GM23338 (cell line): ENCODE measurements at regions not wholly inside any gene's neighbourhood (a gene's known extent, or its start where the extent isn't known, plus 50 kb on each side); places are given as distances from the start of the nearest gene placed in this dataset.

ENCODE experiments used
- ATAC-seq: fragments of 200-7000 bp; cut with Tn5 transposase; 3 replicates; pipeline ENCODE4 v1.9.1; 2020
- DNase-seq: peaks from one replicate; pipeline ENCODE4 v3.0.0-alpha.2; 2015; ENCODE audit warnings: low spot score
- H2AFZ ChIP-seq: fragments of 200-600 bp; sonication (generic); 2 replicates; pipeline ENCODE4 v1.8.0; 2016; ENCODE audit warnings: antibody characterized with exemption, mild to moderate bottlenecking, moderate library complexity
- H3F3A ChIP-seq: fragments of 200-600 bp; sonication (generic); replicated peaks from 2 replicates; pipeline ENCODE4 v1.8.0; 2017; ENCODE audit warnings: antibody characterized with exemption, mixed run types, low read depth
- H3K27ac ChIP-seq: fragments of 200-600 bp; sonication (generic); 2 replicates; pipeline ENCODE4 v1.6.1; 2016; ENCODE audit warnings: low read depth
- H3K27me3 ChIP-seq: fragments of 200-600 bp; sonication (generic); 2 replicates; pipeline ENCODE4 v1.8.0; 2016; ENCODE audit warnings: mild to moderate bottlenecking, mixed run types, moderate library complexity; ENCODE audit not compliant: insufficient read depth
- H3K36me3 ChIP-seq: fragments of 200-600 bp; sonication (generic); 2 replicates; pipeline ENCODE4 v1.8.0; 2016; ENCODE audit warnings: mild to moderate bottlenecking; ENCODE audit not compliant: insufficient read depth
- H3K4me1 ChIP-seq: fragments of 200-600 bp; sonication (generic); 2 replicates; pipeline ENCODE4 v1.8.0; 2016; ENCODE audit warnings: mild to moderate bottlenecking, moderate library complexity; ENCODE audit not compliant: insufficient read depth
- H3K4me2 ChIP-seq: fragments of 200-600 bp; sonication (generic); 2 replicates; pipeline ENCODE4 v1.7.1; 2017; ENCODE audit warnings: mixed run types
- H3K4me3 ChIP-seq: fragments of 200-600 bp; sonication (generic); 2 replicates; pipeline ENCODE4 v1.6.1; 2016; ENCODE audit warnings: mixed run types
- H3K79me2 ChIP-seq: fragments of 200-600 bp; sonication (generic); replicated peaks from 2 replicates; pipeline ENCODE4 v1.8.0; 2017; ENCODE audit warnings: mild to moderate bottlenecking; ENCODE audit not compliant: insufficient read depth
- H3K9me2 ChIP-seq: fragments of 200-600 bp; sonication (generic); 2 replicates; pipeline ENCODE4 v1.8.0; 2017; ENCODE audit not compliant: insufficient read depth
- H4K20me1 ChIP-seq: fragments of 200-600 bp; sonication (generic); replicated peaks from 2 replicates; pipeline ENCODE4 v1.8.0; 2017; ENCODE audit warnings: mild to moderate bottlenecking; ENCODE audit not compliant: insufficient read depth
- H3K27ac Mint-ChIP-seq: 2 replicates; pipeline ENCODE4 v1.8.0; 2020; ENCODE audit warnings: inconsistent platforms, mild to moderate bottlenecking, moderate library complexity, mixed read lengths
- H3K27me3 Mint-ChIP-seq: 3 replicates; pipeline ENCODE4 v1.8.0; 2022; ENCODE audit warnings: low read depth, mild to moderate bottlenecking, moderate library complexity, mixed read lengths, inconsistent platforms; ENCODE audit not compliant: insufficient read depth, poor library complexity
- H3K36me3 Mint-ChIP-seq: 3 replicates; pipeline ENCODE4 v1.8.0; 2021; ENCODE audit warnings: low read depth, mild to moderate bottlenecking, inconsistent platforms, moderate library complexity, mixed read lengths
- H3K4me1 Mint-ChIP-seq: 3 replicates; pipeline ENCODE4 v1.8.0; 2020; ENCODE audit warnings: mild to moderate bottlenecking, inconsistent platforms, mixed read lengths
- H3K4me3 Mint-ChIP-seq: 3 replicates; pipeline ENCODE4 v1.8.0; 2021; ENCODE audit warnings: moderate library complexity, mild to moderate bottlenecking, inconsistent platforms, mixed read lengths
- H3K9me3 Mint-ChIP-seq: 3 replicates; pipeline ENCODE4 v1.8.0; 2020; ENCODE audit warnings: moderate library complexity, mild to moderate bottlenecking, inconsistent platforms, mixed read lengths
- CREB1 ChIP-seq: fragments of 250-450 bp; sonication (Bioruptor Pico); IDR thresholded peaks from 2 replicates; pipeline ENCODE4 v1.5.0; 2020; ENCODE audit warnings: low read depth, mild to moderate bottlenecking, moderate library complexity
- EZH2 ChIP-seq: fragments of 200-600 bp; sonication (generic); IDR thresholded peaks from one replicate; pipeline ENCODE4 v1.8.0; 2017; ENCODE audit warnings: antibody characterized with exemption, mild to moderate bottlenecking, low read depth; ENCODE audit not compliant: unreplicated experiment
- JUNB ChIP-seq: IDR thresholded peaks from one replicate; pipeline ENCODE4 v1.6.1; 2016; ENCODE audit warnings: antibody characterized with exemption; ENCODE audit not compliant: unreplicated experiment
- NANOG ChIP-seq: IDR thresholded peaks from 2 replicates; pipeline ENCODE4 v1.6.1; 2016; ENCODE audit warnings: antibody characterized with exemption, borderline replicate concordance
- POLR2AphosphoS5 ChIP-seq: IDR thresholded peaks from 2 replicates; pipeline ENCODE4 v1.6.1; 2016; ENCODE audit warnings: antibody characterized with exemption, low read depth
- STAT1 ChIP-seq: IDR thresholded peaks from one replicate; pipeline ENCODE4 v1.6.1; 2016; ENCODE audit warnings: antibody characterized with exemption; ENCODE audit not compliant: unreplicated experiment
- ZNF114 ChIP-seq: fragments of 250-450 bp; sonication (Bioruptor Pico); IDR thresholded peaks from 2 replicates; pipeline ENCODE4 v1.5.0; 2020; ENCODE audit warnings: mild to moderate bottlenecking, moderate library complexity
- ZNF331 ChIP-seq: fragments of 250-450 bp; sonication (Bioruptor Pico); IDR thresholded peaks from 2 replicates; pipeline ENCODE4 v1.5.0; 2020; ENCODE audit warnings: low read depth, mild to moderate bottlenecking, moderate library complexity
- TF ChIP-seq, protein P1 (sequence below): IDR thresholded peaks from 2 replicates; pipeline ENCODE4 v1.6.1; 2016; ENCODE audit warnings: antibody characterized with exemption
- TF ChIP-seq, protein P2 (sequence below): fragments of 250-450 bp; sonication (Bioruptor Pico); IDR thresholded peaks from 2 replicates; pipeline ENCODE4 v1.5.0; 2020; ENCODE audit warnings: mild to moderate bottlenecking, moderate library complexity
- TF ChIP-seq, protein P3 (sequence below): IDR thresholded peaks from one replicate; pipeline ENCODE4 v1.6.1; 2018; ENCODE audit warnings: antibody characterized with exemption; ENCODE audit not compliant: unreplicated experiment
- TF ChIP-seq, protein P4 (sequence below), 2 experiments: fragments of 200-600 bp in 1 of 2; sonication (generic) in 1 of 2; conservative IDR thresholded peaks; 2 replicates each; pipeline versions ENCODE4 v1.5.1 to v1.6.1; 2016 to 2017; ENCODE audit warnings: antibody characterized with exemption in 2 of 2, low read depth in 2 of 2, mild to moderate bottlenecking in 2 of 2, moderate library complexity in 1 of 2

- TF ChIP-seq, protein P1, sequence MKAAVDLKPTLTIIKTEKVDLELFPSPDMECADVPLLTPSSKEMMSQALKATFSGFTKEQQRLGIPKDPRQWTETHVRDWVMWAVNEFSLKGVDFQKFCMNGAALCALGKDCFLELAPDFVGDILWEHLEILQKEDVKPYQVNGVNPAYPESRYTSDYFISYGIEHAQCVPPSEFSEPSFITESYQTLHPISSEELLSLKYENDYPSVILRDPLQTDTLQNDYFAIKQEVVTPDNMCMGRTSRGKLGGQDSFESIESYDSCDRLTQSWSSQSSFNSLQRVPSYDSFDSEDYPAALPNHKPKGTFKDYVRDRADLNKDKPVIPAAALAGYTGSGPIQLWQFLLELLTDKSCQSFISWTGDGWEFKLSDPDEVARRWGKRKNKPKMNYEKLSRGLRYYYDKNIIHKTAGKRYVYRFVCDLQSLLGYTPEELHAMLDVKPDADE, result no peak
- TF ChIP-seq ZNF114 (CRISPR knock-in tag) (no peak), NANOG (no peak), EZH2 (no peak), STAT1 (no peak), CREB1 (CRISPR knock-in tag) (no peak), JUNB (no peak), ZNF331 (CRISPR knock-in tag) (no peak), POLR2AphosphoS5 (no peak)
- TF ChIP-seq, protein P2, sequence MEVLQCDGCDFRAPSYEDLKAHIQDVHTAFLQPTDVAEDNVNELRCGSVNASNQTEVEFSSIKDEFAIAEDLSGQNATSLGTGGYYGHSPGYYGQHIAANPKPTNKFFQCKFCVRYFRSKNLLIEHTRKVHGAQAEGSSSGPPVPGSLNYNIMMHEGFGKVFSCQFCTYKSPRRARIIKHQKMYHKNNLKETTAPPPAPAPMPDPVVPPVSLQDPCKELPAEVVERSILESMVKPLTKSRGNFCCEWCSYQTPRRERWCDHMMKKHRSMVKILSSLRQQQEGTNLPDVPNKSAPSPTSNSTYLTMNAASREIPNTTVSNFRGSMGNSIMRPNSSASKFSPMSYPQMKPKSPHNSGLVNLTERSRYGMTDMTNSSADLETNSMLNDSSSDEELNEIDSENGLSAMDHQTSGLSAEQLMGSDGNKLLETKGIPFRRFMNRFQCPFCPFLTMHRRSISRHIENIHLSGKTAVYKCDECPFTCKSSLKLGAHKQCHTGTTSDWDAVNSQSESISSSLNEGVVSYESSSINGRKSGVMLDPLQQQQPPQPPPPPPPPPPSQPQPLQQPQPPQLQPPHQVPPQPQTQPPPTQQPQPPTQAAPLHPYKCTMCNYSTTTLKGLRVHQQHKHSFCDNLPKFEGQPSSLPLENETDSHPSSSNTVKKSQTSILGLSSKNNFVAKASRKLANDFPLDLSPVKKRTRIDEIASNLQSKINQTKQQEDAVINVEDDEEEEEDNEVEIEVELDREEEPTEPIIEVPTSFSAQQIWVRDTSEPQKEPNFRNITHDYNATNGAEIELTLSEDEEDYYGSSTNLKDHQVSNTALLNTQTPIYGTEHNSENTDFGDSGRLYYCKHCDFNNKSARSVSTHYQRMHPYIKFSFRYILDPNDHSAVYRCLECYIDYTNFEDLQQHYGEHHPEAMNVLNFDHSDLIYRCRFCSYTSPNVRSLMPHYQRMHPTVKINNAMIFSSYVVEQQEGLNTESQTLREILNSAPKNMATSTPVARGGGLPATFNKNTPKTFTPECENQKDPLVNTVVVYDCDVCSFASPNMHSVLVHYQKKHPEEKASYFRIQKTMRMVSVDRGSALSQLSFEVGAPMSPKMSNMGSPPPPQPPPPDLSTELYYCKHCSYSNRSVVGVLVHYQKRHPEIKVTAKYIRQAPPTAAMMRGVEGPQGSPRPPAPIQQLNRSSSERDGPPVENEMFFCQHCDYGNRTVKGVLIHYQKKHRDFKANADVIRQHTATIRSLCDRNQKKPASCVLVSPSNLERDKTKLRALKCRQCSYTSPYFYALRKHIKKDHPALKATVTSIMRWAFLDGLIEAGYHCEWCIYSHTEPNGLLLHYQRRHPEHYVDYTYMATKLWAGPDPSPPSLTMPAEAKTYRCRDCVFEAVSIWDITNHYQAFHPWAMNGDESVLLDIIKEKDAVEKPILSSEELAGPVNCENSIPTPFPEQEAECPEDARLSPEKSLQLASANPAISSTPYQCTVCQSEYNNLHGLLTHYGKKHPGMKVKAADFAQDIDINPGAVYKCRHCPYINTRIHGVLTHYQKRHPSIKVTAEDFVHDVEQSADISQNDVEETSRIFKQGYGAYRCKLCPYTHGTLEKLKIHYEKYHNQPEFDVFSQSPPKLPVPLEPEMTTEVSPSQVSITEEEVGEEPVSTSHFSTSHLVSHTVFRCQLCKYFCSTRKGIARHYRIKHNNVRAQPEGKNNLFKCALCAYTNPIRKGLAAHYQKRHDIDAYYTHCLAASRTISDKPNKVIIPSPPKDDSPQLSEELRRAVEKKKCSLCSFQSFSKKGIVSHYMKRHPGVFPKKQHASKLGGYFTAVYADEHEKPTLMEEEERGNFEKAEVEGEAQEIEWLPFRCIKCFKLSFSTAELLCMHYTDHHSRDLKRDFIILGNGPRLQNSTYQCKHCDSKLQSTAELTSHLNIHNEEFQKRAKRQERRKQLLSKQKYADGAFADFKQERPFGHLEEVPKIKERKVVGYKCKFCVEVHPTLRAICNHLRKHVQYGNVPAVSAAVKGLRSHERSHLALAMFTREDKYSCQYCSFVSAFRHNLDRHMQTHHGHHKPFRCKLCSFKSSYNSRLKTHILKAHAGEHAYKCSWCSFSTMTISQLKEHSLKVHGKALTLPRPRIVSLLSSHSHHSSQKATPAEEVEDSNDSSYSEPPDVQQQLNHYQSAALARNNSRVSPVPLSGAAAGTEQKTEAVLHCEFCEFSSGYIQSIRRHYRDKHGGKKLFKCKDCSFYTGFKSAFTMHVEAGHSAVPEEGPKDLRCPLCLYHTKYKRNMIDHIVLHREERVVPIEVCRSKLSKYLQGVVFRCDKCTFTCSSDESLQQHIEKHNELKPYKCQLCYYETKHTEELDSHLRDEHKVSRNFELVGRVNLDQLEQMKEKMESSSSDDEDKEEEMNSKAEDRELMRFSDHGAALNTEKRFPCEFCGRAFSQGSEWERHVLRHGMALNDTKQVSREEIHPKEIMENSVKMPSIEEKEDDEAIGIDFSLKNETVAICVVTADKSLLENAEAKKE (CRISPR knock-in tag), result no peak
- TF ChIP-seq, protein P3, sequence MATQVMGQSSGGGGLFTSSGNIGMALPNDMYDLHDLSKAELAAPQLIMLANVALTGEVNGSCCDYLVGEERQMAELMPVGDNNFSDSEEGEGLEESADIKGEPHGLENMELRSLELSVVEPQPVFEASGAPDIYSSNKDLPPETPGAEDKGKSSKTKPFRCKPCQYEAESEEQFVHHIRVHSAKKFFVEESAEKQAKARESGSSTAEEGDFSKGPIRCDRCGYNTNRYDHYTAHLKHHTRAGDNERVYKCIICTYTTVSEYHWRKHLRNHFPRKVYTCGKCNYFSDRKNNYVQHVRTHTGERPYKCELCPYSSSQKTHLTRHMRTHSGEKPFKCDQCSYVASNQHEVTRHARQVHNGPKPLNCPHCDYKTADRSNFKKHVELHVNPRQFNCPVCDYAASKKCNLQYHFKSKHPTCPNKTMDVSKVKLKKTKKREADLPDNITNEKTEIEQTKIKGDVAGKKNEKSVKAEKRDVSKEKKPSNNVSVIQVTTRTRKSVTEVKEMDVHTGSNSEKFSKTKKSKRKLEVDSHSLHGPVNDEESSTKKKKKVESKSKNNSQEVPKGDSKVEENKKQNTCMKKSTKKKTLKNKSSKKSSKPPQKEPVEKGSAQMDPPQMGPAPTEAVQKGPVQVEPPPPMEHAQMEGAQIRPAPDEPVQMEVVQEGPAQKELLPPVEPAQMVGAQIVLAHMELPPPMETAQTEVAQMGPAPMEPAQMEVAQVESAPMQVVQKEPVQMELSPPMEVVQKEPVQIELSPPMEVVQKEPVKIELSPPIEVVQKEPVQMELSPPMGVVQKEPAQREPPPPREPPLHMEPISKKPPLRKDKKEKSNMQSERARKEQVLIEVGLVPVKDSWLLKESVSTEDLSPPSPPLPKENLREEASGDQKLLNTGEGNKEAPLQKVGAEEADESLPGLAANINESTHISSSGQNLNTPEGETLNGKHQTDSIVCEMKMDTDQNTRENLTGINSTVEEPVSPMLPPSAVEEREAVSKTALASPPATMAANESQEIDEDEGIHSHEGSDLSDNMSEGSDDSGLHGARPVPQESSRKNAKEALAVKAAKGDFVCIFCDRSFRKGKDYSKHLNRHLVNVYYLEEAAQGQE, result no peak
- TF ChIP-seq, protein P4, sequence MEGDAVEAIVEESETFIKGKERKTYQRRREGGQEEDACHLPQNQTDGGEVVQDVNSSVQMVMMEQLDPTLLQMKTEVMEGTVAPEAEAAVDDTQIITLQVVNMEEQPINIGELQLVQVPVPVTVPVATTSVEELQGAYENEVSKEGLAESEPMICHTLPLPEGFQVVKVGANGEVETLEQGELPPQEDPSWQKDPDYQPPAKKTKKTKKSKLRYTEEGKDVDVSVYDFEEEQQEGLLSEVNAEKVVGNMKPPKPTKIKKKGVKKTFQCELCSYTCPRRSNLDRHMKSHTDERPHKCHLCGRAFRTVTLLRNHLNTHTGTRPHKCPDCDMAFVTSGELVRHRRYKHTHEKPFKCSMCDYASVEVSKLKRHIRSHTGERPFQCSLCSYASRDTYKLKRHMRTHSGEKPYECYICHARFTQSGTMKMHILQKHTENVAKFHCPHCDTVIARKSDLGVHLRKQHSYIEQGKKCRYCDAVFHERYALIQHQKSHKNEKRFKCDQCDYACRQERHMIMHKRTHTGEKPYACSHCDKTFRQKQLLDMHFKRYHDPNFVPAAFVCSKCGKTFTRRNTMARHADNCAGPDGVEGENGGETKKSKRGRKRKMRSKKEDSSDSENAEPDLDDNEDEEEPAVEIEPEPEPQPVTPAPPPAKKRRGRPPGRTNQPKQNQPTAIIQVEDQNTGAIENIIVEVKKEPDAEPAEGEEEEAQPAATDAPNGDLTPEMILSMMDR (conservative IDR thresholded peaks at IDR 0.05; ENCODE audit: low read depth in 2 of 2), result no peak
- Histone ChIP-seq H3K79me2 (no peaks in the 10 kb centered on the region), H4K20me1 (no peaks in the 10 kb centered on the region), H3K9me2 (peaks cover 3% of the 10 kb centered on the region; the same call in 1 of the 2 replicates), H3K4me3 (no peak overlapping the region), H2AFZ (no peak overlapping the region), H3F3A (no peaks in the 10 kb centered on the region), H3K4me2 (no peak overlapping the region), H3K27me3 (no peaks in the 10 kb centered on the region), H3K36me3 (no peaks in the 10 kb centered on the region; the same call in 1 of the 2 replicates), H3K27ac (no peak overlapping the region), H3K4me1 (peaks cover 7% of the 10 kb centered on the region)
- H3K36me3 Mint-ChIP-seq, result no peaks in the 10 kb centered on the region
- ATAC-seq (no peak), DNase-seq (no peak)
- no peak overlapping the region for H3K4me3 Mint-ChIP-seq
- peaks cover 13% of the 10 kb centered on the region for H3K4me1 Mint-ChIP-seq
- no peak overlapping the region for H3K27ac Mint-ChIP-seq
- peaks cover 3% of the 10 kb centered on the region for H3K27me3 Mint-ChIP-seq
- no peaks in the 10 kb centered on the region; the same call in 2 of the 3 replicates for H3K9me3 Mint-ChIP-seq
These were observed 233.1 kb upstream of the CSF3R start for GRCh38 chr1:36715797-36716196.
